Ammon's horn (tissue), 1 donor: ENCODE measurements at regions not wholly inside any gene's neighbourhood (a gene's known extent, or its start where the extent isn't known, plus 50 kb on each side); places are given as distances from the start of the nearest gene placed in this dataset.

Source experiments
- DNase-seq: peaks from one replicate; pipeline ENCODE4 v3.0.0-alpha.2; 2016; ENCODE audit warnings: low spot score

DNA sequence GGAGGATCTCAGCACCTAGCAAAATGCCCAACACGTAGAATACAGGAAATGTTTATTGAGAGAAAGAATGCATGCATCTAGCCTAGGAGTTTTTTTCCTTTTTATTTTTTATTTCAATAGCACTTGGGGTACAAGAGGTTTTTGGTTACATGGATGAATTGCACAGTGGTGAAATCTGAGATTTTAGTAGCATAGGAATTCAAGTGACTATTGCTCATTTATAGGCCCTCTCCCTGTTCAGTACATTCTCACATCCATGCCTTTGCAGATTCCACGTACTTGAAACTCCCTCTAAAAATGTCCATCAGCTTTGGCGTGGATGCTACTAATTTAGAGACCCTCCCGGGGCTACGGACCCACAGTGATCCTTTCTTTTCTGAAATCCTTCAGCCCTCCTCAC is 61.7 kb upstream of the PIAS1 start:
- DNase-seq: no peak

DNA sequence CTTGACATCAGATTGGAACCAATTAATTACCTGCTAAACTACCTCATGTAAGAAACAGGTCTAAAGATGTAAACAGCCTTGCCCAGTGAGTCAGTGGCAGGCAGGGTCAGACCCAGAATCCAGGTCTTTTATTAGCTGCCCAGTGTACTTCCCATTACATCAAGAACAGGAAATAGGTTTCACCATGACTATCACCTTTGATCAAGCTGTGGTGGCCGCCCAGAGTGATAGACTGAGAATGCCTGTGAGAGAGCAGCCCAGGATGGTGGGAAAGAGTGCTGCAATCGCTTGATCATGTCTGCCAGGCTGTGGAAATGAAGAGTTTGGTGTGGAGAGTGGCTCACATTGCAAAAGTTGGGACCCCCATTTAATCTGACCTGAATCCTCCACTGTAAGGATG is 61.3 kb upstream of the PIAS1 start:
- no peak for DNase-seq

DNA sequence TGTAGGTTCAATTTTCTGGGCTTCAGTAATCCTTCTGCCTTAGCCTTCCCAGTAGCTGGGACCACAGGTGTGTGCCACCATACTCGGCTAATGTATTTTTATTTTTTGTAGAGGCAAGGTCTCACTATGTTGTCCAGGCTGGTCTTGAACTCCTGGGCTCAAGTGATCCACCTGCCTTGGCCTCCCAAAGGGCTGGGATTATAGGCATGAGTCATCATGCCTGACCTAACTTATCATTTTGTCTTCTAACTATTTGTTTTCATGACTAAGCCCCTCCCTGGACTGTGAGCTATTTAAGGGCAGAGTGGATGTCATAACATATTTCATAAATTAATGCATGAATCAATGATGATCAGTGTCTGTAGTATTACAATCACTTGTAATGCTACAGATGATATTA is 56.1 kb upstream of the PIAS1 start:
- DNase-seq: no peak

DNA sequence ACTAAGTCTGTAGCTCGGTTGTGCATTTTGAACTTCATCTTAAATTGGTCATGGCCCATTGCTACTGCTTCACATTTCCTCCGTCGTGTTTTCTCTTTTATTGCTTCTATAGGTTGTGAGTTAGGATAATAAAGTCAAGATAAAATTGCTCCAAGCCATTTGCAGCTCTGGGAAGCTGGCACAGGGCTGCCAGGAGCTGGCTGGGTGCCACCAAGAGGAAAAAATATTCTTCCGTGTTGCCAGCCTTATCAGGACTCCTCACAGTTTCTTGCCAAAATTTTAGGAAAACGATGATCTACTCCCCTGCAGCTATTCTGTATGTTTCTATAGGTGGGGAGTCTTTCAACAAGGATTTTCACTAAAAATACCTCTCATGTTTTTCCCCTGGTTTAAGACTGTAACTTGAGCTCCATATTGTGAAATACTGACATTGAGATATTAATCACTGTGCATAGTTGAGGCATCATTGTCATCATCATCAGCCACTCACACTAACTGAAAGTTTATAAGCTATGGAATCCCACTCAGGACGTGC is 55.4 kb upstream of the PIAS1 start:
- DNase-seq: no peak

DNA sequence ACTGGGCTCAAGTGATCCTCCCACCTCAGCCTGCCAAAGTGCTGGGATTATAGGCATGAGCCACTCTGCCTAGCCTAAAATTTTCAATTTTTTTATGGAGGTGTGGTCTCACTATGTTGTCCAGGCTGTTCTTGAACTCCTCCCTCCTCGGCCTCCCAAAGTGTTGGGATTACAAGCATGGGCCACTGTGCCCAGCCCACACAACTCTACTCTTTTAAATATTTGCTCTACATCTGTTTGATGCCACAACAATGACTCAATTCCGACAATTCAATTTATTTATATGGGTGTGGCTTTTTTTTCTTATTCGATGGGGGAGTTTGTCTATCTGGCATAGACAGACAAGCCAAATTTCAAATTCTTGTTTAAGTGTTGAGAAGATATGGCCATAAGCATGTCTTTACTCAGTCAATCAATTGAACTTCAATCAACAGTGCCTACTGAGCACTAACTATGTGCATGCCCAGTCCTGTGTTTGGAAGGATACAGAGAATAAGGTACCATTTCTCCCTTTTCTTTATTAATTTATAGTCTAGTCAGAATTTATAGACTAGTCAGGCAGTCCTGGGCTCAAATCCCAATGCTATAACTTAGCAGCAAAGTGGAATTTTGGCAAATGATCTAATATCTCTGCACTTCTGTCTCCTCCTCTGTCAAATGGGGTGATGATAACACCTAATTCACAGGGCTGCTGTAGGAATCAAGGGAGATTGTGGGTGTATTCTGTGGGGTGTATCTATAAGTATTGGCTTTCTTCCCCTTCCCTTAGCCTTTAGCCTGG is 54.6 kb upstream of the PIAS1 start:
- no peak for DNase-seq

DNA sequence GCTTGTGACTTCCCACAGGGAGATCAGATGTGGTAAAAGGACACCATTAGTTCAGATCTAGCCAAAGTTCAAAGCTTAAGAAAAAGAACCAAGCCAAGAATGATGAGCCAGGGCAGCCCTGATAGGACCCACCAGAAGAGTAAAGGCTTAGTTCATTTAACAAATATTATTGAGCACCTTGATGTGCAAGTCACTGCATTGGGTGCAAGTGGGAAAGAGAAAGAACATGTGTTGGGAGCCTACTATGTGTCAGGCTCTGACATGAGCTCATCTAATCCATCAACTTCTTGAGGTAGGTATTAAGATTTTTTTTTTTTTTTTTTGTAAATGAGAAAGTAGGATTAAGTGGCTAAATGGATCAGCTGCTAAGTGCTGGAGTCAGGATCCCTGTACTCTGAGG is 53.4 kb upstream of the PIAS1 start:
- DNase-seq: no peak

DNA sequence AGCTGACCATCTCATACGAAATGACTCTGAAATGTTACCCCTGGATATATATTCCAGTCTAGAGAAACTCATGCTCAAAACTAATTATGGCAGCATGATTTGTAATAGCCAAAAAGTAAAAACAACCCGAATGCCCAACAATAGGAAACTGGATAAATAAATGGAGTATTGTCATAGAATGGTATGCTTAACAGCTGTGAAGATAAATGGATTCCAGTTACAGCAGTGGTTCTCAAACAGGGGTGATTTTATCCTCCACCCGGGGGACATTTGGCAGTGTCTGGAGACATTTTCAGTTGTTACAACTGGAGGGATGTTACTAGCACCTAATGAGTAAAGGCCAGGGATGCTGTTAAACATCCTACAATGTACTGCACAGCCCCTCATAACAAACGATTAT is 52.3 kb upstream of the PIAS1 start:
- no peak for DNase-seq

DNA sequence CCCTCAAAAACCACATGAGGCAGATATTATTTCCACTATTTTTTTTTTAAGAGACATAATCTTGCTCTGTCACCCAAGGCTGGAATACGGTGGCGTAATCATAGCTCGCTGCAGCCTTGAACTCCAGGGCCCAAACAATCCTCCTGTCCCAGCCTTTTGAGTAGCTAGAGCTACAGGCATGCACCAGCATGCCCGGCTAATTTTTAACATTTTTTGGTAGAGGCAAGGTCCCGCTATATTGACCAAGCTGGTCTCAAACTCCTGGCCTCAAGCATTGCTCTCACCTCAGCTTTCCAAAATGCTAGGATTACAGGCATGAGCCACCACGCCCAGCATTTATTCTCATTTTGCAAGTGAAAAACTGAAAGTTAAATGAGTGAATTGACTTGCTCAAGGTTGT is 50.8 kb upstream of the PIAS1 start:
- DNase-seq: no peak
